Testis (tissue), 2 donors: ENCODE measurements at regions not wholly inside any gene's neighbourhood (a gene's known extent, or its start where the extent isn't known, plus 50 kb on each side); places are given as distances from the start of the nearest gene placed in this dataset.

ENCODE experiments used
- DNase-seq: peaks from one replicate; pipeline ENCODE4 v3.0.0-alpha.2; 2019
- H3K27ac ChIP-seq, 2 donors: fragments of 200-600 bp; sonication (generic); one replicate each; pipeline ENCODE4 v1.5.1; 2019
- H3K27me3 ChIP-seq: fragments of 200-600 bp; sonication (generic); one replicate; pipeline ENCODE4 v1.5.1; 2019
- H3K36me3 ChIP-seq: fragments of 200-600 bp; sonication (generic); one replicate; pipeline ENCODE4 v1.5.1; 2017; ENCODE audit warnings: low read depth; ENCODE audit errors: missing control alignments
- H3K4me1 ChIP-seq: fragments of 200-600 bp; sonication (generic); one replicate; pipeline ENCODE4 v1.5.1; 2019
- H3K4me3 ChIP-seq, 2 donors: fragments of 200-600 bp; sonication (generic); one replicate each; pipeline ENCODE4 v1.5.1; 2017 to 2019
- H3K9me3 ChIP-seq: fragments of 200-600 bp; sonication (generic); one replicate; pipeline ENCODE4 v1.5.1; 2017
- CTCF ChIP-seq, 3 experiments: fragments of 450-650 bp in 2 of 3; fragments of 200-600 bp in 1 of 3; sonication (generic) in 1 of 3; IDR thresholded peaks; one replicate each; pipeline ENCODE4 v1.5.1; 2016 to 2019; ENCODE audit warnings: antibody characterized with exemption in 3 of 3, mild to moderate bottlenecking in 2 of 3, moderate library complexity in 1 of 3
- POLR2A ChIP-seq: fragments of 450-650 bp; IDR thresholded peaks from one replicate; pipeline ENCODE4 v1.6.1; 2017; ENCODE audit warnings: antibody characterized with exemption, mild to moderate bottlenecking, moderate library complexity
- WGBS, 2 donors: methylation state at CpG; one replicate each; pipeline ENCODE4 v1.1.5; 2018; 5-methylcytosine and 5-hydroxymethylcytosine counted together
- intact Hi-C: fragments of 100-400 bp; cut with DNase I; formaldehyde crosslinking; loops from one replicate; pipeline ENCODE4 v1.15.1; 2023; ENCODE audit warnings: low total_unique reads

DNA sequence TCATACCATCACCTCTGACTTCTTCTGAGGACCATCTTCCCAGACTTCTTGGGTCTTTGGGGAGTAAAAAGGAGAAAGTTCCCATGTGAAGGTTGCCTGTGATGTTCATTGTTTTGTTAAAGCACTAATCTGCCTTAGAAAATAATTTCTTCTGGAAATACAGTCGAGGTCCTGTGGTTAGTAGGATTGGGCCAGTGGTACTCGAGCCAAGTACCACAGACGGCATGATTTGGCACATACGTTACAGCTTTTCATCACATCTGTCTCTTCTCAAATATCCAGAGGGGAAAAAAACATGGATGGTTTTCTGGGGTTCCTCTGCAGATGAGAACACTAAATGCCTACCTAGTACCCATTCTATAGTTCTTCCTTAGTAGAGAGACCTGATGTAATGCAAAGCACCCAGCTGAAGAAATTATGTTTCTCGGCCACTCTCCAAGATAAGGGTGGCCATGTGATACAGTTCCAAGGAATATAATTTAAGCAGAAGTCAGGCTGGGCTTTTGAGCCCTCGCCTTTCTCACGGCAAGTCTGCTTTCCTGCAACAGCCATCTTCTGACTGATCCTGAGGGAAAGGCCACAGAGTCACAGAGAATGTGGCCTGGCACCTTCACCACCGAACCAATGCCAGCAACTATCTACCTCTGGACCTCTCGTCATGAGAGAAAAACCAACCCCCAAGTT, 161.0 kb downstream of the RNF152 start:
- no peak for TF ChIP-seq CTCF (IDR thresholded peaks at IDR 0.05)
- no peak for TF ChIP-seq POLR2A
- H3K36me3 ChIP-seq, result no peaks in the 10 kb centered on the region
- no peak for DNase-seq
- no peaks in the 10 kb centered on the region for H3K27me3 ChIP-seq
- intact Hi-C loops, result loop anchor here (10.0 kb wide), 1 partner anchor 163 kb away; the partner anchor contains the start of gene RNF152
- H3K4me3 ChIP-seq, result no peak overlapping the region
- WGBS, 2 donors, result 75 to 79% methylated on average over 9 of the region's 9 CpGs
- H3K9me3 ChIP-seq, result no peaks in the 10 kb centered on the region
- H3K4me1 ChIP-seq, result peaks cover 17% of the 10 kb centered on the region
- peak overlapping the region in 1 of 2 donors; percentile 84 for H3K27ac ChIP-seq

DNA sequence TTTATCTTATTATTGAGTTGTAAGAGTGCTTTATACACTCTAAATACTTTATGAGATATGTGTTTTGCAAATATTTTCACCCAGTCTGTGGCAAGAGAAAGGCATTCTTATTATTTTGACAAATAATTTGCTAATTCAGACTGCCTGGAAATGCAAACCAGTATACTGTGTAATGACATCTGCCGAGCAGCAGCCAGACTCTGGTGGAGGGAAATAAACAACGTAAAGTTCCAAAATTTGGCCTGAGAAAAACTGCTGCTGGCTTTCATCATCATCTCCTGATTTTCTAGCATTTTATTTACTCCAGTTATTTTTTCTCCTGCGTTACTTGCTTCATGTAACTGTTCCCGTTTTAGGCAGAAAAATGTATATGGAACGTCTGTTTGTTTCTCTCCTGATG, 161.6 kb downstream of the RNF152 start:
- intact Hi-C loops, result loop anchor here (10.0 kb wide), 1 partner anchor 164 kb away; the partner anchor contains the start of gene RNF152
- Histone ChIP-seq H3K27me3 (no peaks in the 10 kb centered on the region), H3K4me3 (no peak overlapping the region), H3K27ac (peak overlapping the region in 1 of 2 donors; percentile 84), H3K9me3 (no peaks in the 10 kb centered on the region), H3K4me1 (peaks cover 17% of the 10 kb centered on the region), H3K36me3 (no peaks in the 10 kb centered on the region)
- TF ChIP-seq POLR2A (no peak), CTCF (IDR thresholded peaks at IDR 0.05) (no peak)
- peak; percentile 22 for DNase-seq
- 54 to 65% methylated on average over 5 of the region's 5 CpGs for WGBS, 2 donors

- no peaks in the 10 kb centered on the region for H3K27me3 ChIP-seq
- intact Hi-C loops, result no loop called here
- no peaks in the 10 kb centered on the region for H3K9me3 ChIP-seq
- peaks cover 7% of the 10 kb centered on the region for H3K4me1 ChIP-seq
- no peak overlapping the region for H3K27ac ChIP-seq
- no peak for DNase-seq
- TF ChIP-seq CTCF (IDR thresholded peaks at IDR 0.05) (no peak), POLR2A (no peak)
- no peaks in the 10 kb centered on the region for H3K36me3 ChIP-seq
- no peak overlapping the region for H3K4me3 ChIP-seq
Observed at GRCh38 chr18:61729322-61729721, 163.5 kb downstream of the RNF152 start.

- no peak overlapping the region for H3K4me3 ChIP-seq
- intact Hi-C loops, result no loop called here
- H3K27me3 ChIP-seq, result no peaks in the 10 kb centered on the region
- no peaks in the 10 kb centered on the region for H3K9me3 ChIP-seq
- H3K36me3 ChIP-seq, result no peaks in the 10 kb centered on the region
- no peak for DNase-seq
- no peaks in the 10 kb centered on the region for H3K4me1 ChIP-seq
- 88 to 95% methylated on average over 4 of the region's 4 CpGs for WGBS, 2 donors
- TF ChIP-seq CTCF (IDR thresholded peaks at IDR 0.05) (no peak), POLR2A (no peak)
- H3K27ac ChIP-seq, result no peak overlapping the region
Observed at GRCh38 chr18:61727241-61728193, 165.3 kb downstream of the RNF152 start.
